ENCODE measurements at regions not wholly inside any gene's neighbourhood (a gene's known extent, or its start where the extent isn't known, plus 50 kb on each side); places are given as distances from the start of the nearest gene placed in this dataset.

DNA sequence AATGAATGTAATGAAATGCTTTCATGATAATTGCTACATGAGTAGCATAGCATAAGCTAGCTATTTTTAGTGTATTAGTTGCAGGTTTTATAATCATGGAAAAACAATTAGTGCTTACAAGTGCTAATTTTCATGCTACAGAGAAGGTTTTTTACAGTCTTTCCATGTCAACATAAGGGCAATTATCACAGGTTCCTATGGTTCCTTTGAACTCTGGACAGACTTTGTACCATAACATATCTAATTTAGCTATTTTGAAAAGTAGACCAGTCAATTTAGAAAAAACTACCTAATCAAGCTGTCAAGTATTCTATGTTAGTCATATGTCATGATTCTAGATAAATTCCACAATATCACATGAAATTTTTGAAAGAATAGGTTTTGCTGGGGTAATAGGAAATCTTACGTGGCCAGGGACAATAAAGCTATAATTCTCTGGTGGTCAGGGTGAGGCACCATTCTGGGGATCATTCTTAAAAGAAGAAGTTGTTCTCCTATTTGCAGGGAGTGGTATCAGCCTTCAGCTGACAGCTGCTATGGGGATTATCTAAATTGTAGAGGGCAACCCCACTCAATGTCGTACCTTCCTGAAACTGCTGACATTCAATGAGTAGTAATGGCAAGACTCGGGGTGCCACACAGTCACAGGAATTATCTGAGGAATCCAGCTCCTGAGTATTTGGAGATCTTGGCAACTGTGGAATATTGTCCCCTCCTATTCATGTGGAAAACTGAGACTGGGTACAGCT is 724.0 kb upstream of the LINC00305 start:
- Histone ChIP-seq H3K4me3 (no peak overlapping the region), H3K4me1 (peaks cover 12% of the 10 kb centered on the region), H3K27me3 (ENCODE audit: low read depth) (no peaks in the 10 kb centered on the region), H3K36me3 (no peaks in the 10 kb centered on the region), H3K27ac (replicated peaks) (no peak overlapping the region), H3K9me3 (replicated peaks) (peaks cover 10% of the 10 kb centered on the region)
- intact Hi-C loops (cut with micrococcal nuclease), result no loop called here
- no peak for TF ChIP-seq CTCF (IDR thresholded peaks at IDR 0.05; ENCODE audit: borderline replicate concordance)
- no peak for DNase-seq

DNA sequence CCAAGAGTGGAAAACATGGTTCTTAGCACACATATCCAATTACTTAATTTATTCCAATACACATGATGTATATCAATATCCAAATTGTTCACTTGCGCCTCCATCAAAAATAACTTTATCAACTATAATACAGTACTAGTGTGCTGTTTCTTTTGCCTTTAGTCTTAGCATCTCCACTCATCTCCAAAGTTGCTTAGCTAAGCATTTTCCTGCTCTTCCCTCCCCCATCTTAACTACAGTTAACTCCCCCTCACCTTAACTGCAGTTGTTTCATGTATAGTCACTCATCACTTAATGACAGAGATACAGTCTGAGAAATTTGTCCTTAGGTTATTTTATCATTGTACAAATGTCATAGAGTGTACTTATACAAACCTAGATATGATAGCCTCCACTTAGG is 705.2 kb upstream of the LINC00305 start:
- no peak overlapping the region for H3K4me3 ChIP-seq
- H3K9me3 ChIP-seq (replicated peaks), result no peaks in the 10 kb centered on the region
- no peaks in the 10 kb centered on the region for H3K36me3 ChIP-seq
- no peaks in the 10 kb centered on the region for H3K4me1 ChIP-seq
- no peaks in the 10 kb centered on the region for H3K27me3 ChIP-seq (ENCODE audit: low read depth)
- intact Hi-C loops (cut with micrococcal nuclease), result no loop called here
- H3K27ac ChIP-seq (replicated peaks), result no peak overlapping the region
- no peak for DNase-seq
- TF ChIP-seq CTCF (IDR thresholded peaks at IDR 0.05; ENCODE audit: borderline replicate concordance), result no peak

DNA sequence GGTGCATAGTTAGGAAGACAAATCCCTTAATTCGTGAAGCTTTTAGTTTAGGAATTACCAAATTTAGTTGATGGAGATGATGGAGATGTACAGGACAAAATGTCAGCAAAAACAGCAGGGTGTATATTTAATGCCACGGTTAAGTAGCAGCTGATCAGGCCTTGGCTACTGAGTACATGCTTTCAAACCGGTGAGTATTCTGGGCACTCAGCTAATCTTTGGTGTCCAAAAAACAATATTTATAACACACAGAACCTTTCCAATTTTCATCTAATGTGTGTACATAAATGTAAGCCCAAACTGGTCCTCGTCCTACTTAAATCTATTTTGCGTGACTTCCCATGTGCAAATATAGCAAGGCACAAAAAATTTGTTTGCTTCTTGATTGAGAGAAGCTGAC is 703.4 kb upstream of the LINC00305 start:
- Histone ChIP-seq H3K36me3 (no peaks in the 10 kb centered on the region), H3K27ac (replicated peaks) (no peak overlapping the region), H3K4me3 (no peak overlapping the region), H3K27me3 (ENCODE audit: low read depth) (no peaks in the 10 kb centered on the region), H3K4me1 (no peaks in the 10 kb centered on the region), H3K9me3 (replicated peaks) (no peaks in the 10 kb centered on the region)
- DNase-seq, result no peak
- no peak for TF ChIP-seq CTCF (IDR thresholded peaks at IDR 0.05; ENCODE audit: borderline replicate concordance)
- intact Hi-C loops (cut with micrococcal nuclease), result no loop called here

DNA sequence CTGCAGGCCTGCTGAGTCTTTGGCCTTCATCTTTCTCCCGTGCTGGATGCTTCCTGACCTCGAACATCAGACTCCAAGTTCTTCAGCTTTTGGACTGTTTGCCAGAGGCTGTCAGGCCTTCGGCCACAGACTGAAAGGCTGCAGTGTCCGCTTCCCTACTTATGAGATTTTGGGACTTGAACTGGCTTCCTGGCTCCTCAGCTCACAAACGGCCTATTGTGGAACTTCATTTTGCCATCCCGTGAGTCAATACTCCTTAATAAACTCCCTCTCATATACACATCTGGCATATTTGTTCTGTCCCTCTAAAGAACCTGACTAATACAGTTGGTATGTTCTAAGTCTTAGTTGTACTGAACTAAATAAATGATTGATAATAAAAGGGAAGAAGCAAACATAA is 702.8 kb upstream of the LINC00305 start:
- no peak overlapping the region for H3K4me3 ChIP-seq
- intact Hi-C loops (cut with micrococcal nuclease), result no loop called here
- H3K27ac ChIP-seq (replicated peaks), result no peak overlapping the region
- no peaks in the 10 kb centered on the region for H3K27me3 ChIP-seq (ENCODE audit: low read depth)
- no peaks in the 10 kb centered on the region for H3K9me3 ChIP-seq (replicated peaks)
- TF ChIP-seq CTCF (IDR thresholded peaks at IDR 0.05; ENCODE audit: borderline replicate concordance), result no peak
- no peaks in the 10 kb centered on the region for H3K36me3 ChIP-seq
- no peaks in the 10 kb centered on the region for H3K4me1 ChIP-seq
- DNase-seq, result no peak

DNA sequence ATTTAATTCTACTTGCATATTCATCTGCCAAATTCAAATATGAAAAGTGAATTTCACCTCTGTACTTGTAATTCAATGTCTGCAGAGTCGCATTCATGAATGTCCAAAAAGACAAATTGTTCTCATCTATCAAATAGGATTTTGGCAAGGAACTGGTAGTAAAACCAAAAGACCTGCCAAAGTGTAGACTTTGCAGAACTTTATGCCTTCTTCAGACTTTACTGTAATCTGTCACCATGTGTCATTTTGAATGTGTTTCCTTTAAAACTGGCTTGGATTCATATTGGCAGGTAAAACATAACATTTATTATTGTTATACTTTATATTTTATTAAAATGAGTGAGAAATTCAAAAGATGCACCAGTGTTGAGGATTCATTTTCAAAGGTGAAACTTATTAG is 701.9 kb upstream of the LINC00305 start:
- DNase-seq, result no peak
- Histone ChIP-seq H3K36me3 (no peaks in the 10 kb centered on the region), H3K27me3 (ENCODE audit: low read depth) (no peaks in the 10 kb centered on the region), H3K9me3 (replicated peaks) (no peaks in the 10 kb centered on the region), H3K4me1 (no peaks in the 10 kb centered on the region), H3K27ac (replicated peaks) (no peak overlapping the region), H3K4me3 (no peak overlapping the region)
- no peak for TF ChIP-seq CTCF (IDR thresholded peaks at IDR 0.05; ENCODE audit: borderline replicate concordance)
- intact Hi-C loops (cut with micrococcal nuclease), result no loop called here
